ENCODE measurements at regions not wholly inside any gene's neighbourhood (a gene's known extent, or its start where the extent isn't known, plus 50 kb on each side); places are given as distances from the start of the nearest gene placed in this dataset.

DNA sequence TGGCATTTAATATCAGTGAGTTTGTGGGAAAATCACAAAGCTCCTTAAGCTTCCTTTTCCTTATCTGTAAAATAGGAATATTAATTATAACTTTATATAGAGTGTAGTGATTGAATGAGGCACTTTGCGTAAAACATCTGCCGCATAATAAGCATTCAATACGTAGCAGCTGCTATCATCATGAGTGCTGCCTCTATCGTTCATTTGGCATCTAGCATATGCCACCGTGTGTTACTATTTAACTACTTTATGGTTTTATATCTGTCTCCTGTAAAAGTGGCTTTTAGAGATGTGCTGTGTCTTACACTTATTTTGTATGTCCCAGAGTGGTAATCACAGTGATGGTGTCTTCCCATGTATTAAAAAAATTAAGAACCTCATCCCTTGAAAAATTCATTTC is 729.6 kb downstream of the SORCS3 start:
- DNase-seq (ENCODE audit: low spot score): no peak

GRCh38 chr10:105359708-105360107 is 718.6 kb downstream of the SORCS3 start:
- no peak for DNase-seq (ENCODE audit: low spot score)

GRCh38 chr10:105358911-105359310 is 717.8 kb downstream of the SORCS3 start:
- no peak for DNase-seq (ENCODE audit: low spot score)

- DNase-seq (ENCODE audit: low spot score): no peak
These were observed 715.5 kb downstream of the SORCS3 start for GRCh38 chr10:105356626-105357025.

GRCh38 chr10:105354010-105354409 is 712.9 kb downstream of the SORCS3 start:
- DNase-seq (ENCODE audit: low spot score): no peak

DNA sequence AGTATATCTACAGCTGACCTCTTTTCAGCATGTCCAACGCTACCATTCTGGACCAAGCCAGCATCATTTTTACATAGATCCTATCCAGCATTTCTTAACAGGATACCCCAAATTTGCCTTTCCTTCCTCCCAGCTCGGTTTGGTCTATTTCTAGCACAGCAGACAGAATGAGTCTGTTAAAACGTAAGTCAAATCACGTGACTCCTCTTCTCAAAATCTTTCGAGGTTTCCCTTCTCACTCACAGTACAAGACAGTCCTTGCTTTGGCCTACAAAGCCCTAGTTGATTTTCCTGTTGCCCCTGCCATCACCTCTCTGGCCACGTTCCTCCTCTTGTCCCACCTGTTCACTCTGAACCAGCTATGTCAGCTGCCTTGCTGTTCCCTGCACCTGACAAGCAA is 711.7 kb downstream of the SORCS3 start:
- DNase-seq (ENCODE audit: low spot score): no peak

- no peak for DNase-seq (ENCODE audit: low spot score)
These were observed 711.2 kb downstream of the SORCS3 start for GRCh38 chr10:105352281-105352680.

- no peak for DNase-seq (ENCODE audit: low spot score)
These were observed 710.1 kb downstream of the SORCS3 start for GRCh38 chr10:105351187-105351586.

GRCh38 chr10:105347487-105347886 is 706.4 kb downstream of the SORCS3 start:
- no peak for DNase-seq (ENCODE audit: low spot score)

DNA sequence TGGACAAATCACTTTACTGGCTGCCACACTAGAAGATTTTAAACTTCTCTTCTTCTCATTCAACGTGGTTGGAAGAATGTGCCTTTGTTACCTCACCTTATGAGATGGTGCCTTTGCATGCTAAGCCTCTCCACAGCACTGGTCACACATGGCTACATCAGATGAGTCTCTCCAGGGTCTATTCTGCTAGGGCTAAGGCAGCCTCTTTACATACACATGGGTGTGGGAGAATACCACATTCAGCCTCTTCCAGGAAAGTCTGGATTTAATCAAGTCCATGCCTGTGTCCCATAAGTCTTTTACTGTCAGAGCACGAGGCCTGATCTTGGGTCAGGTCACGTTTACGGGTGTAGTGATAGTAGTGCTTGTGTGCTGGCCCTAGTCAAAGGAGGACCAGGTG is 701.5 kb downstream of the SORCS3 start:
- no peak for DNase-seq (ENCODE audit: low spot score)

DNA sequence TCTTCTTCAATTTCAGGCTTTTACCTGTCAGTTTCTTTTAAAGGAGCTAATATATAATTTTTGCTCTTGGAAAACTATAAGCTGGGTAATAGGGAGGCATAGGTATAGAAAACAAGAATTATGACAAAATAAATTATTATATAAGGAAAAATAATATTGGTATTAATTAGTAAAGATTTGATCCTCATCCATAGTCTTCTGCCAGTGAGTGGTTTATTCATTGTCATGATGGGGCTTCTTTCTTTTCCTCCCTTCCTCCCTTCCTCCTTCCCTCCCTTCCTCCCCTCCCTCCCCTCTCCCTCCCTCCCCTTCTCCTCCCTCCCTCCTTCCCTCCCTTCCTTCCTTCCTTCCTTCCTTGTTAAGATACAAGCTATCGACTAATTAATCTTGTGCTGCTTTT is 698.6 kb downstream of the SORCS3 start:
- DNase-seq (ENCODE audit: low spot score): no peak

DNA sequence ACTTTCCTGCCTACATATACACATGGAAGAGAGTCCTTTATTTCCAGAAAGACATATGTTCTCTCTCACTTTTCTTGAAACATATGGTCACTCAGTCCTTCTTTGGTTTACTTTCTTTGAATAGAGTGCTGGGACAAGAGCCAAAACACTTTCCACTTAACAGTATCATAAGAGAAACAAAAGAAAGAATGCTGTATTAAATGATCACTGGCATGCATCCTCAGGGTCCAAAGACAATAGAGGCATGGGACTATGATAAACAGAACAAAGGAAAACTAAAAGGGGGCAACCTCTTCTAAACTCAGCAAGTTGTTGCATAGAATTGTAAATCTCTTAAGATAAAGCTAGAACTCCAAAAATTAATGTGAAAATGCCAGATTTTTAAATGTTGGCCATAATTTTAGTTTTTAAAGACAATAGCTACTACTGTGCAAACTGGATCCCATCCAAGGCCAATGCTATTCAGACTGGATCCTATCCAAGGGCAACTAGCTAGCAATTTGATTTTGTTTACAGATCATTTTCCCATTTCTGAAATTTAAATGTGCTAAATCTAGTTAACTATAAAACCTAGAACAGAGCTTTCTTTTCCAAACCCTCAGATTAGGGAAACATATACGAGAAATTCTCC is 687.5 kb downstream of the SORCS3 start:
- DNase-seq (ENCODE audit: low spot score): no peak
